Upper lobe of left lung (tissue), 4 donors: ENCODE measurements at regions not wholly inside any gene's neighbourhood (a gene's known extent, or its start where the extent isn't known, plus 50 kb on each side); places are given as distances from the start of the nearest gene placed in this dataset.

Experiments used
- CTCF ChIP-seq, 6 experiments: fragments of 450-650 bp in 4 of 6; fragments of 200-600 bp in 2 of 6; sonication (generic) in 2 of 6; IDR thresholded peaks; one replicate each; pipeline ENCODE4 v1.5.1; 2016 to 2019; ENCODE audit warnings: antibody characterized with exemption in 6 of 6
- POLR2AphosphoS5 ChIP-seq, 2 donors: sonication (generic); formaldehyde crosslinking; IDR thresholded peaks; one replicate each; pipeline ENCODE4 v1.5.1; 2017; ENCODE audit warnings: antibody characterized with exemption in 2 of 2

DNA sequence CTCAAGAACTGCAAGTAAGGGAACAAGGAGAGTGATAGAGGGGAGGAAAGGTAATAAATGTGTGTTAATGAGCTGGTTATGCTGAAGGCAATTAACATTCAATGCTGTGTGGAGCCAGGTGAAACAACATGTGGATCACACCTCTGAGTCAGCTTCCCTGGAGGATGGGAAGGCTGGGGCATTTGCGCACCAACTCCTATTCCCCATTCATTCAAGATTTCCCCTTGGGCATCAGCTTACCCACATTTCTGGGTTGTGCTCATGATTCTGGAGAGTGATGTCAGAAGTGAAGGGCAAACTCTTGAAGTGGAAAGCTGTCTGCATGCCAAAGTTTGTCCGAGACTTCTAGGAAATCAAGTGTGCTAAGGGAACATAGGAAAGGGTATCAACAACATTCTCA, 461.4 kb downstream of the MID1IP1 start:
- TF ChIP-seq CTCF (IDR thresholded peaks at IDR 0.05): no peak
- TF ChIP-seq POLR2AphosphoS5 (IDR thresholded peaks at IDR 0.05): no peak
